Stomach (tissue), 4 donors: ENCODE measurements at regions not wholly inside any gene's neighbourhood (a gene's known extent, or its start where the extent isn't known, plus 50 kb on each side); places are given as distances from the start of the nearest gene placed in this dataset.

Experiments
- CTCF ChIP-seq, 7 experiments: fragments of 450-650 bp in 4 of 7; fragments of 200-600 bp in 3 of 7; sonication (generic) in 3 of 7; IDR thresholded peaks; one replicate each; pipeline ENCODE4 v1.5.1; 2016 to 2019; ENCODE audit warnings: antibody characterized with exemption in 7 of 7, control low read depth in 2 of 7, mild to moderate bottlenecking in 1 of 7
- EP300 ChIP-seq: sonication (generic); formaldehyde crosslinking; IDR thresholded peaks from one replicate; pipeline ENCODE4 v1.6.1; 2017; ENCODE audit warnings: antibody characterized with exemption
- POLR2A ChIP-seq, 4 donors: fragments of 450-650 bp; IDR thresholded peaks; one replicate each; pipeline ENCODE4 v1.6.1; 2016; ENCODE audit warnings: antibody characterized with exemption in 4 of 4, control low read depth in 2 of 4, mild to moderate bottlenecking in 1 of 4, moderate library complexity in 1 of 4
- POLR2AphosphoS5 ChIP-seq, 3 donors: sonication (generic); formaldehyde crosslinking; IDR thresholded peaks; one replicate each; pipeline ENCODE4 v1.6.1; 2016; ENCODE audit warnings: antibody characterized with exemption in 3 of 3

- TF ChIP-seq POLR2AphosphoS5 (IDR thresholded peaks at IDR 0.05) (no peak), POLR2A (IDR thresholded peaks at IDR 0.05) (no peak), CTCF (IDR thresholded peaks at IDR 0.05) (no peak), EP300 (no peak)
Observed at GRCh38 chr5:39700523-39700922, 275.7 kb upstream of the DAB2 start.
